Stimulated activated naive B cell treated with anti-CD40 and anti-IgM and Interleukin-4, amounts not matched to agents 10 μg/mL and 1 μg/mL and 100 μg/mL, for 72 hours (primary cell): ENCODE measurements at regions not wholly inside any gene's neighbourhood (a gene's known extent, or its start where the extent isn't known, plus 50 kb on each side); places are given as distances from the start of the nearest gene placed in this dataset.
"Not testable (repeated sequence)": the region's sequence is repeated elsewhere in the genome, so short reads cannot be mapped to it uniquely, and the experiment has no call there.

Source experiments
- ATAC-seq, 2 donors: fragments of 150-1000 bp; cut with Tn5 transposase; replicated peaks; 2 replicates each; pipeline ENCODE4 v1.10.0; 2021; ENCODE audit warnings: moderate library complexity in 1 of 2
- DNase-seq: peaks from one replicate; pipeline ENCODE4 v3.0.0; 2021
- H3K27ac Mint-ChIP-seq: one replicate; pipeline ENCODE4 v1.8.0; 2022; ENCODE audit warnings: mild to moderate bottlenecking, mixed read lengths
- H3K27me3 Mint-ChIP-seq, 2 donors: one replicate each; pipeline ENCODE4 v1.8.0; 2022; ENCODE audit warnings: mixed read lengths in 2 of 2
- H3K36me3 Mint-ChIP-seq, 2 donors: one replicate each; pipeline ENCODE4 v1.8.0; 2022; ENCODE audit warnings: mixed read lengths in 2 of 2, mild to moderate bottlenecking in 1 of 2
- H3K4me1 Mint-ChIP-seq, 2 donors: one replicate each; pipeline ENCODE4 v1.8.0; 2022; ENCODE audit warnings: mixed read lengths in 2 of 2, mild to moderate bottlenecking in 1 of 2
- H3K4me3 Mint-ChIP-seq, 2 donors: one replicate each; pipeline ENCODE4 v1.8.0; 2022; ENCODE audit warnings: mild to moderate bottlenecking in 2 of 2, mixed read lengths in 2 of 2, moderate library complexity in 1 of 2
- H3K9me3 Mint-ChIP-seq, 2 donors: one replicate each; pipeline ENCODE4 v1.8.0; 2022; ENCODE audit warnings: mixed read lengths in 2 of 2, mild to moderate bottlenecking in 1 of 2

DNA sequence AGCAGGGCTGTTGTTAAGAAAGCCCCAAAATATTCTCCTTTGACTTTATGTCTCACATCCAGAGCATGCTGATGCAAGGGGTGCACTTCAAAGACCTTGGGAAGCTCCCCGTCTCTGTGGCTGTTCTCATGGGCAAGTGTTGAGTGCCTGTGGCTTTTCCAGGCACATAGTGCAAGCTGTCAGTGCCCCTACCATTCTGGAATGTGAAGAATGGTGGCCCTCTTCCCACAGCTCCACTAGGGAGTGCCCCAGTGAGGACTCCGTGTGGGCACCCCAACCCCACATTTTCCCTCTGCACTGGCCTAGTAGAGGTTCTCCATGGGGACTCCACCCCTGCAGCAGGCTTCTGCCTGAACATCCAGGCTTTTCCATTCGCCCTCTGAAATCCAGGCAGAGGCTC lies 673.7 kb downstream of the HTR1B start:
- Mint-ChIP-seq H3K4me3 (no peak overlapping the region), H3K27me3 (no peaks in the 10 kb centered on the region), H3K9me3 (peaks cover under 1 to 8% of the 10 kb centered on the region in 2 donors), H3K4me1 (no peaks in the 10 kb centered on the region), H3K36me3 (no peaks in the 10 kb centered on the region), H3K27ac (no peak overlapping the region)
- DNase-seq (no peak), ATAC-seq (no peak)

DNA sequence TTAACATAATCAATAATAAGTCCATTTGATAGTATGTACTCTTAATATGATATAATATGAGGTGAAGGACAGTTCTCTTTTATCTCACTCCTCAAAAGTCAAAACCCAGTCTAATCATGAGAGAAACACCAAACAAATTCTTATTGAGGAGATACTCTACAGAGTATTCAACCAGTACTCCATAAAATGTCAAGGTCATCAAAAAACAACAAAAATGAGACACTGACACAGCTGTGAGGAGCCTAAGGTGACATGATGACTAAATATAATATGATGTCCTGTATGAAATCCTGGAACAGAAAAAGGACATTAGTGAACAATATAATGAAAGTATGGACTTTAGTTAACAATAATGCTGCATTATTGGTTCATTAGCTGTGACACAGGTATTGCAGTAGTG lies 675.1 kb downstream of the HTR1B start:
- Mint-ChIP-seq H3K9me3 (peaks cover 2 to 8% of the 10 kb centered on the region in 2 donors), H3K36me3 (no peaks in the 10 kb centered on the region), H3K4me3 (no peak overlapping the region), H3K27ac (no peak overlapping the region), H3K27me3 (no peaks in the 10 kb centered on the region), H3K4me1 (no peaks in the 10 kb centered on the region)
- DNase-seq (no peak), ATAC-seq (no peak)

DNA sequence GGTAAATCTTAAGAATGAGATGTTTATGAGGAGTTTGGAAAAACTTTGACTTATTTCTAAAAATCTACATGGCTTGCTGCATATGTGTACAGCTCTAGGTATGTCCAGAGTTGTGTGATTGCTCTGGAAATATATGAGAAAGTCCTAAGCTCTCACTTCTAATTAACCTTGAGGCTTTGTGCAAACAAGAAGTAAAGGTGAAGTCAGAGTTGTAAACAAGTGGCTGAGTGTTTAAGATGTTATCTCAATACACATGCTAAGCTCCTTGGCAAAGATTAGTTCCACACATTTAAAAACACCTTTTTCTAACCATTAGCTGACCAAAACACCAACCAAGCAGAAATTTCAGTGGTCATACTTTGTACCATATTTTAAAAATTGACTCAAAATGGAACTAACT lies 684.2 kb downstream of the HTR1B start:
- Mint-ChIP-seq H3K4me3 (no peak overlapping the region), H3K9me3 (peaks cover 3% of the 10 kb centered on the region in 2 donors)
- ATAC-seq = no peak

DNA sequence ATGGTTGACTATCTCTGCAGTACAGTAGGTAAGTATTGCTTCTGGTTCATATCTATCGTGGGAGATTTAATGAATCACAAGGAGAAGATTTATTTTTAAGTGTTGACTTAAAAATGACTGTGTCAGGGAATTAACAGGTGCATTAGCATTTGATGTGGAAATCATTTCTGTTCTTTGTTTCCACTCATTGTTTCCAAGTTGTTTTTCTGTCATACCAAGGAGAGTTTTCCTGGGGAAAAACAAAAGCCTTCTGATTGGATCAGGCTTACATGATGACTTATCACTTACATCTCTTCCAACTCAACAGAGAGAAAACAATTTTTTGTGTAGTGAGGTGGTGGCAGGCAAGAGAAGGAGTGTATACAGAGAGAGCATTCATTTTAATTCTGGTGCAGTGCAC lies 686.4 kb downstream of the HTR1B start:
- Mint-ChIP-seq H3K27ac (no peak overlapping the region), H3K4me3 (no peak overlapping the region), H3K27me3 (no peaks in the 10 kb centered on the region), H3K36me3 (no peaks in the 10 kb centered on the region), H3K9me3 (peaks cover 1 to 3% of the 10 kb centered on the region in 2 donors), H3K4me1 (no peaks in the 10 kb centered on the region)
- DNase-seq (no peak), ATAC-seq (no peak)

More for the DNA sequence above, 684.2 kb downstream of the HTR1B start:
- H3K27ac Mint-ChIP-seq = no peak overlapping the region
- no peaks in the 10 kb centered on the region for H3K4me1 Mint-ChIP-seq
- H3K36me3 Mint-ChIP-seq = no peaks in the 10 kb centered on the region
- DNase-seq = no peak
- no peaks in the 10 kb centered on the region for H3K27me3 Mint-ChIP-seq

DNA sequence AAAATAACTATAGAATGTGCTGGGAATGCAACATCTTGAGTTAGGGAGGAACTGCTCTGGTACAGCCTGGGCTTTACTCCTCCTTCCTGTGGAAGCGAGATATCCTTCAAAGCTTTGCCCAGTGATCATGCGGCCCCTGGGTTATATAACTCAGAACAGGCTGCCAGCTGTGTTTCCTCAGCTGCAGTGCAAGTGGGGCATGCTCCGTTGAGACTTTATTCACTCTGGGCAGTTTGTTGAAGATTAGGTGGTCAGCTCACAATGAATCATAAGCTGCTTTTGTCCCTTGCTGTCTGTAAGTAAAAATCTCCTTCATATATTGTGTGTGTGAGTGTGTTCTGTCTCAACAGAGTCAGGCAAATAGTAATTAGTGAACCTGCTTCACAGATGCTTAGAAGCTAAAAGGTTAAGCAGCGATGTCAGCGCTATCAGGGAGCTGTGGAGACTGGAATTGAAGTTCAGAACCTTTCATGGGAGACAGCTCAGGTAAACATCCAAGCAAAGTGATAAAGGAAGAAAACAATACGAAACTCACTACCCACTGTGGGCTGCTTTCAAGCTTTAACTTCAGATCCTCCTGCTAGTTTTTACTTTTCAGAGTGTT lies 688.4 kb downstream of the HTR1B start:
- ATAC-seq (no peak), DNase-seq (no peak)
- Mint-ChIP-seq H3K27me3 (no peaks in the 10 kb centered on the region), H3K27ac (no peak overlapping the region), H3K4me3 (no peak overlapping the region), H3K36me3 (no peaks in the 10 kb centered on the region), H3K4me1 (no peaks in the 10 kb centered on the region), H3K9me3 (peaks cover 0 to 3% of the 10 kb centered on the region in 2 donors)

DNA sequence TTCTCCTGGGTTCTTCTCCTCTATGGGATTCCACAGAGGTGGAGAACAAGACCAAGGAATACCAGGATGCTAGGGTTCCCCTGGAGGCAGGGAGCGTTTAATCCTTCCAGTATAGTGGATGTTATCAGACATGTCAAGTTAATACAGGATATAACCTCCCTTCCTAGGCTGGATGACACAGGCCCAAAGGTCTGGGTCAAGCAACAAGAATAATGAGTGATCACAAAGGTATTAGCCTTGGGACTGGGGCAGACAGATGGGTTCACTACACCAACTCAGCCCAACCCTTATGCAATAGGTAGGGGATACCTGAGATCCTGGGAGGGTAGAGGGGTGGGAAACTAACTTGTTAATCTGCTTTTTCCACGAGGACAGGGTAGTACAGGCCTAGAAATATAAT lies 690.3 kb downstream of the HTR1B start:
- no peak overlapping the region for H3K4me3 Mint-ChIP-seq
- DNase-seq (no peak), ATAC-seq (no peak)
- no peaks in the 10 kb centered on the region for H3K36me3 Mint-ChIP-seq
- H3K27ac Mint-ChIP-seq = no peak overlapping the region
- no peaks in the 10 kb centered on the region for H3K27me3 Mint-ChIP-seq
- peaks cover 0 to 3% of the 10 kb centered on the region in 2 donors for H3K9me3 Mint-ChIP-seq
- H3K4me1 Mint-ChIP-seq = no peaks in the 10 kb centered on the region

DNA sequence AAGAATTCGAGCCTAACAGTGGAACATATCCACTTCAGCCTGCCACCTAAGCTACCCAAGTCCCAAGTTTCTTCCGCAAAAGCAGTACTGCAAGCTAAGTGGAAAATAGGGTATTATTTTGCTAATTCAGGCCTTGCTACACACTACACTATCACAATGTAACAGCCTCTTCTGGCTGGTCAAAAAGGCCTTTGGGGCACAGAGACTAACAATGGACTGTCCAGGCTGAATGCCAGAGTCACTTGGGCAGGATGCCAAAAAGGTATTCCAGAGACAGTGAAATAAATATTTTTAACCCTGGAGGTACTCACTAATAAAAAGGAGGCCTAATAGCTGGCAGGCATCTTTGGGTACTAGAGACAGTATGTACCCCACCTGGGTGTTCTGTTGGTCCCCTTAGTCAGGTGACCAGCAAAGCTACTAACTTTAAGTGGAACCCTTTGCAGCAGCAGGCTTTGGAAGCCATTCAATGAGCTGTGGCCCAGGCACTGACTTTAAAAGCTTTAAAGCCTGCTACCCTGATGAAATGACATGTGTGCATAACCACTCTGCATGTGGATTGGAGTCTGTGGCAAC lies 692.1 kb downstream of the HTR1B start:
- H3K27me3 Mint-ChIP-seq = no peaks in the 10 kb centered on the region
- H3K4me1 Mint-ChIP-seq = no peaks in the 10 kb centered on the region
- no peak overlapping the region for H3K4me3 Mint-ChIP-seq
- H3K9me3 Mint-ChIP-seq = no peaks in the 10 kb centered on the region
- H3K36me3 Mint-ChIP-seq = no peaks in the 10 kb centered on the region
- H3K27ac Mint-ChIP-seq = no peak overlapping the region
- DNase-seq (no peak), ATAC-seq (no peak)

DNA sequence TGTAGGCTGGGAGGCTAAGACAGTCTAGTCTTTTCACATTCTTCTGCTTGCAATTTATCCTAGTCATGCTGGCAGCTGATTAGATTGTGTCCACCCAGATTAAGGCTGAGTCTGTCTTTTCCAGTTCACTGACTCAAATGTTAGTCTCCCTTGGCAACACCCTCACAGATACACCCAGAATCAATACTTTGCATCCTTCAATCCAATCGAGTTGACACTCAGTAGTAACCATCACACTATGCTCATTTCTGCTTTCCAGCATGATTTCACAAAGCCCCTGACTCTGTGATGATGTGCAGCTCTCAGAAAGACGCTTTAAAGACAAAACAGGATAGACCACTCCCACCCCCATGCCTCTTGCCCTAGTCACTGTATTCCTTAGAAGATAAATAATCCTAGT lies 693.0 kb downstream of the HTR1B start:
- no peaks in the 10 kb centered on the region for H3K9me3 Mint-ChIP-seq

DNA sequence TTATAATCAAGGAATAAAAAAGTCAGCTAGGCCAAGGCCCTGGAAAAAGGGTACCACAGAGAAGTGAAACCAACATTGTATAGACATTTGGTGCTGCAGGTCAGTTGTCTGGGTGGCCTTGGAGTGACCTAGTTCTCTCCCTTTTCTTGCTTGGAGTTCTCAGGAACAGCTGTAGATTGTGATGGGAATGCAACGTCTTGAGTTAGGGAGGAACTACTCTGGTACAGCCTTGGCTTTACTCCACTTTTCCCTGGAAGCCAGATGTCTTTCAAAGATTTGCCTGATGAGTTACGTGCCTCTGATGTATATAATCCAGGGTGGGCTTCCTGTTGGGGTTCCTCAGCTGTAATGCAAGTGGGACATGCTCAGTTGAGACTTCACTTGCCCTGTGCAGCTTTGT lies 694.7 kb downstream of the HTR1B start:
- no peaks in the 10 kb centered on the region for H3K36me3 Mint-ChIP-seq
- ATAC-seq (no peak), DNase-seq (no peak)
- H3K27ac Mint-ChIP-seq = no peak overlapping the region
- no peaks in the 10 kb centered on the region for H3K27me3 Mint-ChIP-seq
- H3K9me3 Mint-ChIP-seq = no peaks in the 10 kb centered on the region
- no peaks in the 10 kb centered on the region for H3K4me1 Mint-ChIP-seq
- H3K4me3 Mint-ChIP-seq = no peak overlapping the region

More for the DNA sequence above, 693.0 kb downstream of the HTR1B start:
- no peak for ATAC-seq
- Mint-ChIP-seq H3K27ac (no peak overlapping the region), H3K4me3 (no peak overlapping the region), H3K36me3 (no peaks in the 10 kb centered on the region), H3K4me1 (no peaks in the 10 kb centered on the region), H3K27me3 (no peaks in the 10 kb centered on the region)
- no peak for DNase-seq

DNA sequence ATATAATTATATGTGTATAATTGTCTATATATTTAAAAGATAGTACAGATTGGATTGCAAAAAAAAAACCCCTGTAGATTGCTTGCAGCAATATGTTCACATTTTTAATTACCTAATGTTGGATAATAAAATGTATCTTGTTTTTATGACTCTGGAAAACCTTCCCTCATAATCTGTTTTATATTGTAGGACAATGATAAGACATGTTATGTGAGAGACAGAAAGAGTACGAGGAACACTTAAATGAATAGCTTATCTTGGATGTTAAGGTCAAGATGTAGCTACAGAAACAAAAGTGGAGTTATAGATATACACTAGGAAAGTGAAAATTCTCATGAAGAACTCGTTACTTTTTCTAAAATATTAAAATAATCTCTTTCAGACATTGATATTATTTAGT lies 691.6 kb upstream of the IMPG1 start:
- no peaks in the 10 kb centered on the region for H3K27me3 Mint-ChIP-seq
- H3K36me3 Mint-ChIP-seq = no peaks in the 10 kb centered on the region
- DNase-seq (no peak), ATAC-seq (no peak)
- no peak overlapping the region for H3K27ac Mint-ChIP-seq
- H3K4me3 Mint-ChIP-seq = no peak overlapping the region
- peaks cover 2 to 8% of the 10 kb centered on the region in 2 donors for H3K9me3 Mint-ChIP-seq
- H3K4me1 Mint-ChIP-seq = no peaks in the 10 kb centered on the region

DNA sequence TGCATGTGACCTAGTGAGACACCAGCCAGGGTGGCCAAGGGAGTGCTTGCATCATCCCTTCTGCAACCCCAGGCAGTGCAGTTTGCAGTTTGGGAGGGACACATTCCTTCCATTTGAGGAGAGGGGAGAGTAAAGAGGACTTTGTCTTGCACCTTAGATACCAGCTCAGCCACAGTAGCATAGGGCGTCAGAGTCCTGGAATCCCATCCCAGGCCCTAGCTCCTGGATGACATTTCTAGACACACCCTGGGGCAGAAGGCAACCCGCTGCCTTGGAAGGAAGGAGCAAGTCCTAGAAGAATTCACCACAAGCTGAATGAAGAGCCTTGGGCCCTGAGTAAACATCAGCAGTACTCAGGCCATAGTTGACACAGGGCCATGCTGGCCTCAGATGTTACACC lies 680.4 kb upstream of the IMPG1 start:
- H3K9me3 Mint-ChIP-seq = peaks cover 3 to 6% of the 10 kb centered on the region in 2 donors
- no peaks in the 10 kb centered on the region for H3K36me3 Mint-ChIP-seq
- H3K27ac Mint-ChIP-seq = no peak overlapping the region
- no peaks in the 10 kb centered on the region for H3K27me3 Mint-ChIP-seq
- no peak overlapping the region for H3K4me3 Mint-ChIP-seq
- ATAC-seq (no peak), DNase-seq (no peak)
- H3K4me1 Mint-ChIP-seq = no peaks in the 10 kb centered on the region

DNA sequence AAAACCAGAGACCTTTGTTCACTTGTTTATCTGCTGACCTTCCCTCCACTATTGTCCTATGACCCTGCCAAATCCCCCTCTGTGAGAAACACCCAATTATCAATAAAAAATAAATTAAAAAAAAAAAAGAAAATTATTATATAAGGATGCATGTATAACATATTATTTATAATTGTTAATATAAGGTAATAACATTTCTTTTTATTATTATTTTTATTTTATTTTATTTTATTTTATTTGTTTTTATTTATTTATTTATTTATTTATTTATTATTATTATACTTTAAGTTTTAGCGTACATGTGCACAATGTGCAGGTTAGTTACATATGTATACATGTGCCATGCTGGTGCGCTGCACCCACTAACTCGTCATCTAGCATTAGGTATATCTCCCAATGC lies 672.9 kb upstream of the IMPG1 start:
- H3K27me3 Mint-ChIP-seq, H3K4me1 Mint-ChIP-seq, ATAC-seq, H3K4me3 Mint-ChIP-seq, H3K36me3 Mint-ChIP-seq, DNase-seq, H3K27ac Mint-ChIP-seq: not testable (repeated sequence)
- peaks cover 8 to 11% of the 10 kb centered on the region in 2 donors for H3K9me3 Mint-ChIP-seq

DNA sequence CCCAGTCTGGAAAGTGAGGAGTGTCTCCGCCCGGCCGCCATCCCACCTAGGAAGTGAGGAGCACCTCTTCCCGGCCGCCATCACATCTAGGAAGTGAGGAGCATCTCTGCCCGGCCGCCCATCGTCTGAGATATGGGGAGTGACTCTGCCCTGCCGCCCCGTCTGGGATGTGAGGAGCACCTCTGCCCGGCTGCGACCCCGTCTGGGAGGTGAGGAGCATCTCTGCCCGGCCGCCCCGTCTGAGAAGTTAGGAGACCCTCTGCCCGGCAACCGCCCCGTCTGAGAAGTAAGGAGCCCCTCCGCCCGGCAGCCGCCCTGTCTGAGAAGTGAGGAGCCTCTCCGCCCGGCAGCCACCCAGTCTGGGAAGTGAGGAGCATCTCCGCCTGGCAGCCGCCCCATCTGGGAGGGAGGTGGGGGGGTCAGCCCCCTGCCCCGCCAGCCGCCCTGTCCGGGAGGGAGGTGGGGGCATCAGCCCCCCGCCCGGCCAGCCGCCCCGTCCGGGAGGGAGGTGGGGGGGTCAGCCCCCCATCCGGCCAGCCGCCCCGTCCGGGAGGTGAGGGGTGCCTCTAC lies 671.8 kb upstream of the IMPG1 start:
- H3K4me1 Mint-ChIP-seq, ATAC-seq, DNase-seq, H3K27ac Mint-ChIP-seq, H3K27me3 Mint-ChIP-seq, H3K4me3 Mint-ChIP-seq, H3K36me3 Mint-ChIP-seq: not testable (repeated sequence)
- peaks cover 11 to 13% of the 10 kb centered on the region in 2 donors for H3K9me3 Mint-ChIP-seq

DNA sequence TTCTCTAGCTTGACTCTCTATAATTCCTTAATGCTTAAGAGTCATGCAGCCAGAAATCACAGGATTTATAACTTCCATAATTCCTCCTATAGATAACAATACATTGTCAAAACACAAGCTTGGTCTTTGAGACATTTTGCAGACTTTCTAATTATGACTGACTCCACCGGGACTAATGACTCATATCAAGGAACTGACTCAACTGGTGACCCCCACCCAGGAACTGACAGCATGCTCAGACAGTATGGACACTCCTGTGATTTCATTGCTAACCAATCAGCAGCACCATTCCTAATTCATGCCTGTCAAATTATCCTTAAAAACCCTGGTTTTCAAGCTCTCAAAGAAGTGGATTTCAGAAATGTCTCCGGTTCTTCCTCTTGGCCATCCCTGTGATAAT lies 670.5 kb upstream of the IMPG1 start:
- Mint-ChIP-seq H3K27me3 (no peaks in the 10 kb centered on the region), H3K9me3 (peaks cover 10 to 11% of the 10 kb centered on the region in 2 donors), H3K4me1 (no peaks in the 10 kb centered on the region), H3K36me3 (no peaks in the 10 kb centered on the region), H3K27ac (no peak overlapping the region), H3K4me3 (no peak overlapping the region)
- ATAC-seq = no peak
- no peak for DNase-seq

DNA sequence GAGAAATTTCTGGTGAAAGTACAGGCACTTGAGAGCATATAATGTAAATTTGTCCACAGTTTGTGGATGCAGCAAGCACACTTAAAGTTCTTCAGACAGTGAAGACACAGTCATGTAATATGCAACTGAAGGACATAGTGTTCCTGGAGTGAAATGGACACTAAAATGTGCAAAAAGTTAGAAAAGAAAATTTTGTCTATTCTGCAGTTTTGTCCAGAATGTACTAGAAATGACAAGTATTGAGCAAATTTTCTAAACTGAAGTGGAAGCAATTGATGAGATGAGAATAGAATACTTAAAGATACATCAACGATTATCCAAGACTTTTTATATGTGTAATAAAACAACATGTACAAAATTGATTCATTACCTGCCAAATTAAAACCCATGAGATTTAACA lies 647.0 kb upstream of the IMPG1 start:
- no peak overlapping the region for H3K4me3 Mint-ChIP-seq
- H3K27ac Mint-ChIP-seq = no peak overlapping the region
- H3K4me1 Mint-ChIP-seq = no peaks in the 10 kb centered on the region
- peaks cover 0 to 9% of the 10 kb centered on the region in 2 donors for H3K9me3 Mint-ChIP-seq
- ATAC-seq (no peak), DNase-seq (no peak)
- no peaks in the 10 kb centered on the region for H3K27me3 Mint-ChIP-seq
- no peaks in the 10 kb centered on the region for H3K36me3 Mint-ChIP-seq
